Jurkat, Clone E6-1 (cell line): ENCODE measurements at regions not wholly inside any gene's neighbourhood (a gene's known extent, or its start where the extent isn't known, plus 50 kb on each side); places are given as distances from the start of the nearest gene placed in this dataset.
"Not testable (repeated sequence)": the region's sequence is repeated elsewhere in the genome, so short reads cannot be mapped to it uniquely, and the experiment has no call there.

Experiments
- DNase-seq: peaks from one replicate; pipeline ENCODE4 v3.0.0-alpha.2; 2011; ENCODE audit warnings: low read depth, low spot score
- H3K4me3 ChIP-seq: 2 replicates; pipeline ENCODE4 v1.5.1; 2011; ENCODE audit warnings: mild to moderate bottlenecking, low read length, control low read depth, moderate library complexity

GRCh38 chr5:117411701-117412100 lies 837.1 kb upstream of the SEMA6A start:
- no peak for DNase-seq
- H3K4me3 ChIP-seq = no peak overlapping the region

GRCh38 chr5:117405197-117405596 lies 830.6 kb upstream of the SEMA6A start:
- no peak overlapping the region for H3K4me3 ChIP-seq
- no peak for DNase-seq

- no peak overlapping the region for H3K4me3 ChIP-seq
- no peak for DNase-seq
Measured at GRCh38 chr5:117394506-117395157, 820.0 kb upstream of the SEMA6A start.

GRCh38 chr5:117393125-117393524 lies 818.5 kb upstream of the SEMA6A start:
- H3K4me3 ChIP-seq = no peak overlapping the region
- no peak for DNase-seq

GRCh38 chr5:117380316-117380715 lies 805.7 kb upstream of the SEMA6A start:
- no peak overlapping the region for H3K4me3 ChIP-seq
- DNase-seq = no peak

- H3K4me3 ChIP-seq = no peak overlapping the region
- no peak for DNase-seq
Measured at GRCh38 chr5:117379521-117379920, 804.9 kb upstream of the SEMA6A start.

GRCh38 chr5:117376748-117377147 lies 802.1 kb upstream of the SEMA6A start:
- H3K4me3 ChIP-seq = no peak overlapping the region
- no peak for DNase-seq

- no peak for DNase-seq
- H3K4me3 ChIP-seq = no peak overlapping the region
Measured at GRCh38 chr5:117359895-117360294, 785.3 kb upstream of the SEMA6A start.

- no peak for DNase-seq
- no peak overlapping the region for H3K4me3 ChIP-seq
Measured at GRCh38 chr5:117357886-117358285, 783.3 kb upstream of the SEMA6A start.

- DNase-seq = no peak
- H3K4me3 ChIP-seq = no peak overlapping the region
Measured at GRCh38 chr5:117347280-117347679, 772.7 kb upstream of the SEMA6A start.

- H3K4me3 ChIP-seq, DNase-seq: not testable (repeated sequence)
Measured at GRCh38 chr5:117343726-117344125, 769.1 kb upstream of the SEMA6A start.

- DNase-seq = no peak
- no peak overlapping the region for H3K4me3 ChIP-seq
Measured at GRCh38 chr5:117337064-117337749, 762.6 kb upstream of the SEMA6A start.

- no peak overlapping the region for H3K4me3 ChIP-seq
- no peak for DNase-seq
Measured at GRCh38 chr5:117336208-117336607, 761.6 kb upstream of the SEMA6A start.

- no peak overlapping the region for H3K4me3 ChIP-seq
- no peak for DNase-seq
Measured at GRCh38 chr5:117333011-117333410, 758.4 kb upstream of the SEMA6A start.

GRCh38 chr5:117332341-117332740 lies 757.7 kb upstream of the SEMA6A start:
- DNase-seq = no peak
- no peak overlapping the region for H3K4me3 ChIP-seq

- no peak overlapping the region for H3K4me3 ChIP-seq
- no peak for DNase-seq
Measured at GRCh38 chr5:117327511-117327910, 752.9 kb upstream of the SEMA6A start.

- DNase-seq = no peak
- no peak overlapping the region for H3K4me3 ChIP-seq
Measured at GRCh38 chr5:117326997-117327396, 752.4 kb upstream of the SEMA6A start.

- DNase-seq = no peak
- no peak overlapping the region for H3K4me3 ChIP-seq
Measured at GRCh38 chr5:117318528-117318927, 743.9 kb upstream of the SEMA6A start.

GRCh38 chr5:117315170-117315569 lies 740.5 kb upstream of the SEMA6A start:
- DNase-seq = no peak
- H3K4me3 ChIP-seq = no peak overlapping the region

- H3K4me3 ChIP-seq, DNase-seq: not testable (repeated sequence)
Measured at GRCh38 chr5:117304512-117305107, 730.0 kb upstream of the SEMA6A start.

- no peak for DNase-seq
- no peak overlapping the region for H3K4me3 ChIP-seq
Measured at GRCh38 chr5:117302949-117303348, 728.3 kb upstream of the SEMA6A start.
